ENCODE measurements at regions not wholly inside any gene's neighbourhood (a gene's known extent, or its start where the extent isn't known, plus 50 kb on each side); places are given as distances from the start of the nearest gene placed in this dataset.

DNA sequence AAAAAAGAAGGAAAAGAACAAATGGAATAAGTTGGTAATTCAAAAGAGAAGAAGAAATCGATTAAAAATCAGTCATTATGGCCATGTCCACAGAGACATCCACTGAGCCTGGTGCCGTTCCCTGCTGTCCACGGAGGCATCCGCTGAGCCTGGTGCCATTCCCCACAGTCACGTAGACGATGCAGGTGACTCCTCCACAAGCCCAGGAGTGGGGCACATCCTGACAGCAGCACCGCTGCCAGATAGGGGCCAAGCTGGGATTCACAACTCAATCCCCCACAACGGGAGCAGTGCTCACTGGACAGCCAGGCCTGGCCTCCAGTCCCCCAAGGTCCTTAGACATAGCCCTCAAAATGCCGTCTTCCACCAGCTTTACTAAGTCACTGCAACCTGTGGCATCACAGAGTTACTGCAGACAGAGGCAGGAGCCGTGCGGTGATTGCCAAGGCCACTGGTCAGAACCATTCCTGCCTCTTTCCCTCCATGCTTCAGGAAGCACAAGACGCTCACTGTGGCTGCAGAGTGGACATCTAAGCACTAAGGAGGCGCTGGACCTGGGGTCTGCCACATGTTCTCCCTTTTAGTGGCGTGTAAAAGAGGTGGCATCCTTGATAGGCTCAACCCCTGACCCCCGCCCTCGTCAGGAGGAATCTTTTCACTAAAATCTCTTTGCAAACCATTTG, 131.5 kb upstream of the SPACA7 start:
- TF ChIP-seq, protein P1, sequence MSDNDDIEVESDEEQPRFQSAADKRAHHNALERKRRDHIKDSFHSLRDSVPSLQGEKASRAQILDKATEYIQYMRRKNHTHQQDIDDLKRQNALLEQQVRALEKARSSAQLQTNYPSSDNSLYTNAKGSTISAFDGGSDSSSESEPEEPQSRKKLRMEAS (IDR thresholded peaks at IDR 0.05; ENCODE audit: low read depth, low read length), result no peak
- no peak for TF ChIP-seq MYC (IDR thresholded peaks at IDR 0.05; ENCODE audit: low read depth, low read length)
- TF ChIP-seq, protein P2, sequence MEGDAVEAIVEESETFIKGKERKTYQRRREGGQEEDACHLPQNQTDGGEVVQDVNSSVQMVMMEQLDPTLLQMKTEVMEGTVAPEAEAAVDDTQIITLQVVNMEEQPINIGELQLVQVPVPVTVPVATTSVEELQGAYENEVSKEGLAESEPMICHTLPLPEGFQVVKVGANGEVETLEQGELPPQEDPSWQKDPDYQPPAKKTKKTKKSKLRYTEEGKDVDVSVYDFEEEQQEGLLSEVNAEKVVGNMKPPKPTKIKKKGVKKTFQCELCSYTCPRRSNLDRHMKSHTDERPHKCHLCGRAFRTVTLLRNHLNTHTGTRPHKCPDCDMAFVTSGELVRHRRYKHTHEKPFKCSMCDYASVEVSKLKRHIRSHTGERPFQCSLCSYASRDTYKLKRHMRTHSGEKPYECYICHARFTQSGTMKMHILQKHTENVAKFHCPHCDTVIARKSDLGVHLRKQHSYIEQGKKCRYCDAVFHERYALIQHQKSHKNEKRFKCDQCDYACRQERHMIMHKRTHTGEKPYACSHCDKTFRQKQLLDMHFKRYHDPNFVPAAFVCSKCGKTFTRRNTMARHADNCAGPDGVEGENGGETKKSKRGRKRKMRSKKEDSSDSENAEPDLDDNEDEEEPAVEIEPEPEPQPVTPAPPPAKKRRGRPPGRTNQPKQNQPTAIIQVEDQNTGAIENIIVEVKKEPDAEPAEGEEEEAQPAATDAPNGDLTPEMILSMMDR (IDR thresholded peaks at IDR 0.05; ENCODE audit: low read depth, low read length), result no peak
- no peak for TF ChIP-seq POLR2A (IDR thresholded peaks at IDR 0.05; ENCODE audit: extremely low read depth, insufficient read length)
- no peak overlapping the region for H3K4me3 ChIP-seq (ENCODE audit: low read depth, low read length)
- DNase-seq (ENCODE audit: low read depth), result no peak

DNA sequence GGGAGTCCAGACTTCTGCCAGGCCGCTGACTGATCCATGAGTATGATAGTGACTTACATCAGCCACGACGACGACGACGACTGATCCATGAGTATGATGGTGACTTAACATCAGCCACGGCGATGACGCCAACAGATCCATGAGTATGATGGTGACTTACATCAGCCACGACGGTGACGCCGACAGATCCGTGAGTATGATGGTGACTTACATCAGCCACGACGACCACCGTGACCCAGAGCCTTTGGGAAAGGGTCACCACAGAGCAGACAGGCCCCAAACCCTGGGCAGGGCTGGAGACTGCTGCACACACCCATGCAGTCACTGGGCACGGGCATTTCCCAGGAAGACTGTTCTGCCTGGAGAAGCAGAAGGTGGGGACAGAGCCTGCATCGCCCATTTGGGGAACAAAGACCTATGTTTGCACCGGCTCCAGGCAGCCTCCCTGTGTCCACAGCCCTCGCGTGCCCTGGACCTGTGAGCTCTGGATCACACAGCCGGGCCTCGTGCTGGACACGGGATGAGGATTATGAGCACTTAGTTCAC, 130.9 kb upstream of the SPACA7 start:
- DNase-seq (ENCODE audit: low read depth), result no peak
- TF ChIP-seq, protein P1 (IDR thresholded peaks at IDR 0.05; ENCODE audit: low read depth, low read length), result no peak
- TF ChIP-seq, protein P2 (IDR thresholded peaks at IDR 0.05; ENCODE audit: low read depth, low read length), result no peak
- TF ChIP-seq POLR2A (IDR thresholded peaks at IDR 0.05; ENCODE audit: extremely low read depth, insufficient read length) (no peak), MYC (IDR thresholded peaks at IDR 0.05; ENCODE audit: low read depth, low read length) (no peak)
- H3K4me3 ChIP-seq (ENCODE audit: low read depth, low read length), result no peak overlapping the region

DNA sequence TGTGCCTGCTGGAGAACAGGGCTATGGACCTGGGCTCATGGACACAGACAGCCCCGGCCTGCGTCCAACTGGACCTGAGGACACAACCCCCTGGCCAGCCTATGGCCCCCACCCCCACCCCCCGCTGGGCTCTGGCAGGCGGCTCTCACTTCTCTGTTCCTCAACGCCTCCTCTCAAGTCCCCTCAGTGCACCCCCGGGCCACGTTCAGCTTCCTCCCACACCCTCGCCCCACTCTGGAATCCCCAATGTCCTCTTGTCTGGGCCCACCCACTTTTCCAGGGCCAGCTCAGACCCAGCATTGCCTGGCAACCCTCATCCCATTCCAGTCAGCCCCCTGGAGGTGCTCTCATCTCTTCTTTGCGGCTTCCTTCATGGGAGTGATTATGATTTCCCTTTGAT, 130.2 kb upstream of the SPACA7 start:
- TF ChIP-seq MYC (IDR thresholded peaks at IDR 0.05; ENCODE audit: low read depth, low read length) (no peak), POLR2A (IDR thresholded peaks at IDR 0.05; ENCODE audit: extremely low read depth, insufficient read length) (no peak)
- TF ChIP-seq, protein P2 (IDR thresholded peaks at IDR 0.05; ENCODE audit: low read depth, low read length), result no peak
- TF ChIP-seq, protein P1 (IDR thresholded peaks at IDR 0.05; ENCODE audit: low read depth, low read length), result no peak
- no peak for DNase-seq (ENCODE audit: low read depth)
- H3K4me3 ChIP-seq (ENCODE audit: low read depth, low read length), result no peak overlapping the region

DNA sequence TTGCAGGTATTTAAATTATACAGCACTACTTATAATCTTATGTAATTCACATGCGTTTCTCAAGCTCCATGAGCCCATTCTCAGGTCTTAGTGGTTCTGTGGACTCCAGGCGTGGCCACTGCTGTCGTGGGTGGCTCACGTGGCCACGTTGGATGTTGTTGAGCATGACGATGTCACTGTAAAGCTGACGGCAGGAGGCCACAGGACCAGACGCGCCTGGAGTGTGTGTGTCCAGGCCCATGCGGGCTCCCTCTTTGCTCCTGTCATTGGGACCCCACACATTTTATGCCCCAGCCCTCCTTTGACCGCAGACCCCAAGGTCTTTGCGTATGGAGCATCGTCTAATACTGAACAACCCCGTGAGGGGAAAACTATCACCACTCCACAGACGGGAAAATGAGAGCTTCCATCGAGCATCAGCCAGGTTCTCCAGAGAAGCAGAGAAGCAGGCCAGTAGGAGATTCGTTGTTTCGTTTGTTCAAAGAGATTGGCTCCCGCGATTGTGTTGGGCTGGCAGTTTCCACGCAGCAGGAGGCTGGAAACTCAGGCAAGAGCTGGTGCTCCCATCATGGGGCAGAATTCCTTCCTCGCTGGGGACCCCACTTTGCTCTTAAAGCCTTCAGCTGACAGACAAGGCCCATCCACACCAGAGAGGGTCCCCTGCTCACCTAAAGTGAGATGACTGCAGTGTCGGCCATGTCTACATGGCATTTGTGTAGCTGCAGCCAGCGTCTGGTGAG, 129.3 kb upstream of the SPACA7 start:
- TF ChIP-seq, protein P2 (IDR thresholded peaks at IDR 0.05; ENCODE audit: low read depth, low read length), result no peak
- TF ChIP-seq, protein P1 (IDR thresholded peaks at IDR 0.05; ENCODE audit: low read depth, low read length), result no peak
- TF ChIP-seq POLR2A (IDR thresholded peaks at IDR 0.05; ENCODE audit: extremely low read depth, insufficient read length), result no peak
- H3K4me3 ChIP-seq (ENCODE audit: low read depth, low read length), result no peak overlapping the region
- no peak for DNase-seq (ENCODE audit: low read depth)

DNA sequence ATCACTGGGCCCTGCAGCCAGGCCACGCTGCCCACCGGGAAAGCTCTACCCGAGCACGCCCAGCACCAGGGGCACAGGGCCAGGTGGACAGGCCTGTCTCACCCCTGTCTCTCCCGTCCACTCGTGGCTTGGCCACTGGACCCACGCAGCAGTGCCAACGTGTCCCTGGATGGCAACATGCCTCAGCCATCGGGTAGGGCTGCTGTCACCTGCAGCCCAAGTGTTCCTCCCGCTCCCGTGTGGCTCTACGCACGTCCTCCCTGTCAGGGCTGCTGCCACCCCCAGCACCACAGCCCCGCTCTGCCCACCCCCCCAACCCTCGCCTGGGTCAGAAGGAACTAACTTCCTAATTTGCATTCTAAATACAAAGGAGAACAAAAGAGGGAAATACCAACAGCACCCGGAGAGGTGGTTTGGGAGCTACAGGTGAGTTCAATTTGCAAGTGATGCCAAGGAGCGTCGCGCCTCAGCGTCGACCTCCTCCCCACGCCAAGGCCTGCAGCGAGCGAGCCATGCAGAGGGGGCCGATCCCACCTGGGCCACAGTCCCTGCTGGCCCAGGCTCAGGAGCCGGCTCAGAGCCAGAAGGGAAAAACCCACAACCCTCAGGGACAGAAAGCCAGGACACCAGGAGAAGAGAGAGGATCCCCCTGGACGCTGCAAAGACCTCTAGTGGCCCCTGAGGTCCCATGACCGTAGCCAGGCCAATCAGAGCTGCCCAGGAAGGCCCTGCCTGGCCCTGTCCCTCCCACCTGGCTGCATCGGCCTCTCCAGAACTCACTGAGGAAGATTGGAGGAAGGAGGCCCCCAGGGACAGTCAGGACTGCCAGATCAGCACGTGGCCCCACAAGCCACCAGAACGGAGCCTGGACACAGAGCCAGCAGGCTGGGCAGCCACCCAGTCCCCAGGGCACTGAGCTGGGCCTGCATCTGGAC, 128.4 kb upstream of the SPACA7 start:
- TF ChIP-seq, protein P1 (IDR thresholded peaks at IDR 0.05; ENCODE audit: low read depth, low read length), result no peak
- TF ChIP-seq MYC (IDR thresholded peaks at IDR 0.05; ENCODE audit: low read depth, low read length) (no peak), POLR2A (IDR thresholded peaks at IDR 0.05; ENCODE audit: extremely low read depth, insufficient read length) (no peak)
- TF ChIP-seq, protein P2 (IDR thresholded peaks at IDR 0.05; ENCODE audit: low read depth, low read length), result no peak
- no peak overlapping the region for H3K4me3 ChIP-seq (ENCODE audit: low read depth, low read length)
- DNase-seq (ENCODE audit: low read depth), result no peak
